ENCODE measurements at regions not wholly inside any gene's neighbourhood (a gene's known extent, or its start where the extent isn't known, plus 50 kb on each side); places are given as distances from the start of the nearest gene placed in this dataset.

GRCh38 chrX:82208975-82209374 is 1007.1 kb downstream of the SH3BGRL start:
- no peak for TF ChIP-seq CTCF (IDR thresholded peaks at IDR 0.05)
- TF ChIP-seq POLR2A (IDR thresholded peaks at IDR 0.05) = no peak
- TF ChIP-seq EP300 (IDR thresholded peaks at IDR 0.05) = no peak

Measured in tibial nerve (tissue), 4 donors.